Common myeloid progenitor, CD34-positive (primary cell): ENCODE measurements at regions not wholly inside any gene's neighbourhood (a gene's known extent, or its start where the extent isn't known, plus 50 kb on each side); places are given as distances from the start of the nearest gene placed in this dataset.

ENCODE experiments used
- CTCF ChIA-PET: fragments of 350-600 bp; sonication (Branson Sonifier 250); formaldehyde crosslinking; loops from one replicate; lab custom pipeline; 2021; ENCODE audit warnings: antibody characterized with exemption; lab: Charles Lee
- POLR2A ChIA-PET: fragments of 350-600 bp; sonication (Branson Sonifier 250); formaldehyde crosslinking; loops from one replicate; lab custom pipeline; 2021; ENCODE audit warnings: antibody characterized with exemption; lab: Charles Lee
- DNase-seq, 3 donors: peaks; one replicate each; pipeline versions ENCODE4 v3.0.0 to v3.0.0-alpha.2; 2013
- H3K27ac ChIP-seq, 2 experiments: 1 replicate in 1 of 2; 2 replicates in 1 of 2; pipeline ENCODE4 v1.7.0; 2013; ENCODE audit warnings: inconsistent platforms in 2 of 2, low read length in 2 of 2, mild to moderate bottlenecking in 2 of 2, low read depth in 1 of 2, moderate library complexity in 1 of 2; ENCODE audit not compliant: severe bottlenecking in 2 of 2, insufficient read depth in 1 of 2, poor library complexity in 1 of 2
- H3K27me3 ChIP-seq, 5 experiments: replicated peaks in 2 of 5; 1 replicate in 3 of 5; 2 replicates in 2 of 5; pipeline versions ENCODE4 v1.6.1 to v1.7.0; 2013; ENCODE audit warnings: low read length in 4 of 5, mild to moderate bottlenecking in 2 of 5, moderate library complexity in 2 of 5, inconsistent platforms in 1 of 5; ENCODE audit not compliant: insufficient read depth in 5 of 5, control insufficient read depth in 4 of 5
- H3K36me3 ChIP-seq, 4 experiments: 1 replicate in 2 of 4; 2 replicates in 2 of 4; pipeline versions ENCODE4 v1.6.1 to v1.7.0; 2013; ENCODE audit warnings: low read length in 3 of 4, control low read depth in 1 of 4, mild to moderate bottlenecking in 1 of 4; ENCODE audit not compliant: control insufficient read depth in 4 of 4, insufficient read depth in 4 of 4
- H3K4me1 ChIP-seq, 4 experiments: 1 replicate in 3 of 4; 2 replicates in 1 of 4; pipeline versions ENCODE4 v1.6.1 to v1.7.1; 2013; ENCODE audit warnings: low read length in 3 of 4, mild to moderate bottlenecking in 3 of 4, control low read depth in 1 of 4, inconsistent platforms in 1 of 4, moderate library complexity in 1 of 4; ENCODE audit not compliant: control insufficient read depth in 4 of 4, insufficient read depth in 4 of 4; ENCODE audit errors: control extremely low read depth in 1 of 4
- H3K4me3 ChIP-seq, 7 experiments: 1 replicate in 4 of 7; 2 replicates in 3 of 7; pipeline versions ENCODE4 v1.5.1 to v1.7.0; 2013; ENCODE audit warnings: mild to moderate bottlenecking in 7 of 7, low read length in 6 of 7, moderate library complexity in 6 of 7, inconsistent platforms in 2 of 7, low read depth in 2 of 7, control low read depth in 1 of 7; ENCODE audit not compliant: insufficient read depth in 4 of 7, control insufficient read depth in 1 of 7; ENCODE audit errors: extremely low read depth in 1 of 7
- H3K9me3 ChIP-seq, 5 experiments: 1 replicate in 4 of 5; 2 replicates in 1 of 5; pipeline versions ENCODE4 v1.6.1 to v1.7.1; 2013; ENCODE audit warnings: low read length in 4 of 5, mild to moderate bottlenecking in 2 of 5, inconsistent platforms in 1 of 5, low read depth in 1 of 5, moderate library complexity in 1 of 5; ENCODE audit not compliant: control insufficient read depth in 4 of 5, insufficient read depth in 2 of 5; ENCODE audit errors: control extremely low read depth in 1 of 5
- WGBS: methylation state at CpG from one replicate; pipeline ENCODE4 v1.1.5; 2013; ENCODE audit not compliant: insufficient coverage; 5-methylcytosine and 5-hydroxymethylcytosine counted together

GRCh38 chr18:21179590-21180220, 62.3 kb upstream of the GREB1L start:
- H3K27ac ChIP-seq = no peak overlapping the region
- no peaks in the 10 kb centered on the region for H3K27me3 ChIP-seq
- no peaks in the 10 kb centered on the region for H3K9me3 ChIP-seq
- CTCF ChIA-PET = interaction anchor here (0.8 to 4.6 kb wide), 10 partner anchors 9 to 201 kb away, joined by 3 to 21 read pairs (median 5); no protein-coding TSS in a partner anchor
- H3K4me1 ChIP-seq = peaks cover 0 to 6% (median 4%) of the 10 kb centered on the region in 4 experiments
- H3K36me3 ChIP-seq = no peaks in the 10 kb centered on the region
- peak; percentile 63 to 85 (median 75) for DNase-seq
- POLR2A ChIA-PET = no interaction called here
- H3K4me3 ChIP-seq = no peak overlapping the region
- WGBS = 51% methylated on average over 5 of the region's 7 CpGs

GRCh38 chr18:21180588-21180987, 61.4 kb upstream of the GREB1L start:
- no peak for DNase-seq
- peaks cover 0 to 6% (median 4%) of the 10 kb centered on the region in 4 experiments for H3K4me1 ChIP-seq
- ChIA-PET CTCF (interaction anchor here (0.8 to 4.6 kb wide), 11 partner anchors 8 to 202 kb away, joined by 3 to 21 read pairs (median 5); no protein-coding TSS in a partner anchor), POLR2A (no interaction called here)
- H3K36me3 ChIP-seq = no peaks in the 10 kb centered on the region
- H3K27ac ChIP-seq = no peak overlapping the region
- no peak overlapping the region for H3K4me3 ChIP-seq
- H3K9me3 ChIP-seq = no peaks in the 10 kb centered on the region
- no peaks in the 10 kb centered on the region for H3K27me3 ChIP-seq
- WGBS = 96% methylated on average over 7 of the region's 7 CpGs

GRCh38 chr18:21181766-21182165, 60.3 kb upstream of the GREB1L start:
- ChIA-PET POLR2A (no interaction called here), CTCF (interaction anchor here (1.1 to 4.6 kb wide), 4 partner anchors 8 to 58 kb away, joined by 3 to 21 read pairs (median 4); no protein-coding TSS in a partner anchor)
- Histone ChIP-seq H3K27me3 (no peaks in the 10 kb centered on the region), H3K36me3 (no peaks in the 10 kb centered on the region), H3K4me1 (peaks cover 0 to 6% (median 4%) of the 10 kb centered on the region in 4 experiments), H3K27ac (no peak overlapping the region), H3K4me3 (no peak overlapping the region), H3K9me3 (no peaks in the 10 kb centered on the region)
- 62% methylated on average over 2 of the region's 3 CpGs for WGBS
- DNase-seq = peak in 2 of 3 donors; percentile 22 to 36

- CTCF ChIA-PET = no interaction called here
- Histone ChIP-seq H3K4me1 (peaks cover 0 to 5% (median 0%) of the 10 kb centered on the region in 4 experiments), H3K4me3 (no peak overlapping the region), H3K9me3 (no peaks in the 10 kb centered on the region), H3K36me3 (no peaks in the 10 kb centered on the region), H3K27me3 (no peaks in the 10 kb centered on the region), H3K27ac (no peak overlapping the region)
- no peak for DNase-seq
- WGBS = 88% methylated on average over 3 of the region's 3 CpGs
- POLR2A ChIA-PET = no interaction called here
These were observed 58.4 kb upstream of the GREB1L start for GRCh38 chr18:21183670-21184069.

GRCh38 chr18:21184396-21184996, 57.5 kb upstream of the GREB1L start:
- POLR2A ChIA-PET = interaction anchor here (0.8 kb wide), 1 partner anchor 257 kb away, joined by 3 read pairs; no protein-coding TSS in a partner anchor
- Histone ChIP-seq H3K27me3 (no peaks in the 10 kb centered on the region), H3K9me3 (no peaks in the 10 kb centered on the region), H3K4me3 (no peak overlapping the region), H3K4me1 (peaks cover 0 to 5% (median 0%) of the 10 kb centered on the region in 4 experiments), H3K27ac (no peak overlapping the region), H3K36me3 (no peaks in the 10 kb centered on the region)
- 82% methylated on average over 5 of the region's 7 CpGs for WGBS
- CTCF ChIA-PET = interaction anchor here (0.9 to 1.5 kb wide), 2 partner anchors 10 to 11 kb away, joined by 3 to 5 read pairs; no protein-coding TSS in a partner anchor
- DNase-seq = no peak

GRCh38 chr18:21187886-21188285, 54.1 kb upstream of the GREB1L start:
- Histone ChIP-seq H3K27me3 (peaks cover 0 to 2% (median 0%) of the 10 kb centered on the region in 5 experiments), H3K36me3 (no peaks in the 10 kb centered on the region), H3K27ac (no peak overlapping the region), H3K9me3 (no peaks in the 10 kb centered on the region), H3K4me1 (no peaks in the 10 kb centered on the region), H3K4me3 (no peak overlapping the region)
- ChIA-PET CTCF (interaction anchor here (1.7 kb wide), 1 partner anchor 8 kb away, joined by 5 read pairs; no protein-coding TSS in a partner anchor), POLR2A (no interaction called here)
- no peak for DNase-seq
- 93% methylated on average over 3 of the region's 4 CpGs for WGBS
